Caco-2 (cell line): ENCODE measurements at regions not wholly inside any gene's neighbourhood (a gene's known extent, or its start where the extent isn't known, plus 50 kb on each side); places are given as distances from the start of the nearest gene placed in this dataset.

Experiments
- BruUV-seq: library from RNA; stranded (reverse); fragments of 400-500 nt; replicated peaks from 2 replicates; lab custom pipeline; 2021; lab: Mats Ljungman, UMichigan
- CTCF ChIA-PET: fragments of 300-600 bp; sonication (Branson Sonifier 250); formaldehyde crosslinking; loops from one replicate; lab custom pipeline; 2022; ENCODE audit warnings: antibody characterized with exemption; lab: Charles Lee
- POLR2A ChIA-PET: fragments of 300-600 bp; sonication (Branson Sonifier 250); formaldehyde crosslinking; loops from one replicate; lab custom pipeline; 2022; ENCODE audit warnings: antibody characterized with exemption; lab: Charles Lee
- DNase-seq, 2 experiments: peaks; one replicate each; pipeline versions ENCODE4 v3.0.0 to v3.0.0-alpha.2; 2020 to 2022
- H3K27me3 ChIP-seq: replicated peaks from 2 replicates; pipeline ENCODE4 v1.6.0; 2011; ENCODE audit warnings: low read length; ENCODE audit not compliant: control insufficient read depth, insufficient read depth
- H3K36me3 ChIP-seq: 2 replicates; pipeline ENCODE4 v1.5.1; 2011; ENCODE audit warnings: low read length; ENCODE audit not compliant: control insufficient read depth, insufficient read depth
- H3K4me1 ChIP-seq: fragments of 250-450 bp; sonication (Bioruptor Pico); 2 replicates; pipeline ENCODE4 v1.5.1; 2020; ENCODE audit warnings: mild to moderate bottlenecking
- H3K4me3 ChIP-seq: 2 replicates; pipeline ENCODE4 v1.5.1; 2011; ENCODE audit warnings: low read depth, mild to moderate bottlenecking, control low read depth, low read length
- H3K9me3 ChIP-seq: fragments of 250-450 bp; sonication (Bioruptor Pico); 2 replicates; pipeline ENCODE4 v1.5.1; 2020; ENCODE audit warnings: mild to moderate bottlenecking, moderate library complexity
- H3K27ac Mint-ChIP-seq: one replicate; pipeline ENCODE4 v1.8.0; 2022; ENCODE audit warnings: mixed read lengths; ENCODE audit not compliant: unreplicated experiment
- H3K27me3 Mint-ChIP-seq: one replicate; pipeline ENCODE4 v1.8.0; 2022; ENCODE audit warnings: mixed read lengths; ENCODE audit not compliant: insufficient read depth, unreplicated experiment
- H3K36me3 Mint-ChIP-seq: one replicate; pipeline ENCODE4 v1.8.0; 2022; ENCODE audit warnings: mild to moderate bottlenecking, mixed read lengths; ENCODE audit not compliant: insufficient read depth, unreplicated experiment
- H3K4me1 Mint-ChIP-seq: one replicate; pipeline ENCODE4 v1.8.0; 2022; ENCODE audit warnings: low read depth, mixed read lengths; ENCODE audit not compliant: unreplicated experiment
- H3K4me3 Mint-ChIP-seq: one replicate; pipeline ENCODE4 v1.8.0; 2022; ENCODE audit warnings: mild to moderate bottlenecking, moderate library complexity, mixed read lengths; ENCODE audit not compliant: unreplicated experiment
- H3K9me3 Mint-ChIP-seq: one replicate; pipeline ENCODE4 v1.8.0; 2022; ENCODE audit warnings: mixed read lengths; ENCODE audit not compliant: unreplicated experiment
- intact Hi-C: fragments of 100-400 bp; cut with micrococcal nuclease; formaldehyde crosslinking; loops from one replicate; pipeline ENCODE4 v1.10.0; 2022; ENCODE audit not compliant: unreplicated experiment
- TF ChIP-seq, protein P1 (sequence below), 2 experiments: fragments of 200-600 bp in 1 of 2; IDR thresholded peaks; 1 replicate in 1 of 2; 2 replicates in 1 of 2; pipeline versions ENCODE4 v1.5.1 to v1.8.0; 2011 to 2022; ENCODE audit warnings: antibody characterized with exemption in 1 of 2, control low read depth in 1 of 2, inconsistent platforms in 1 of 2, low read depth in 1 of 2, low read length in 1 of 2, mild to moderate bottlenecking in 1 of 2, moderate library complexity in 1 of 2; ENCODE audit not compliant: insufficient read depth in 1 of 2, severe bottlenecking in 1 of 2, unreplicated experiment in 1 of 2

DNA sequence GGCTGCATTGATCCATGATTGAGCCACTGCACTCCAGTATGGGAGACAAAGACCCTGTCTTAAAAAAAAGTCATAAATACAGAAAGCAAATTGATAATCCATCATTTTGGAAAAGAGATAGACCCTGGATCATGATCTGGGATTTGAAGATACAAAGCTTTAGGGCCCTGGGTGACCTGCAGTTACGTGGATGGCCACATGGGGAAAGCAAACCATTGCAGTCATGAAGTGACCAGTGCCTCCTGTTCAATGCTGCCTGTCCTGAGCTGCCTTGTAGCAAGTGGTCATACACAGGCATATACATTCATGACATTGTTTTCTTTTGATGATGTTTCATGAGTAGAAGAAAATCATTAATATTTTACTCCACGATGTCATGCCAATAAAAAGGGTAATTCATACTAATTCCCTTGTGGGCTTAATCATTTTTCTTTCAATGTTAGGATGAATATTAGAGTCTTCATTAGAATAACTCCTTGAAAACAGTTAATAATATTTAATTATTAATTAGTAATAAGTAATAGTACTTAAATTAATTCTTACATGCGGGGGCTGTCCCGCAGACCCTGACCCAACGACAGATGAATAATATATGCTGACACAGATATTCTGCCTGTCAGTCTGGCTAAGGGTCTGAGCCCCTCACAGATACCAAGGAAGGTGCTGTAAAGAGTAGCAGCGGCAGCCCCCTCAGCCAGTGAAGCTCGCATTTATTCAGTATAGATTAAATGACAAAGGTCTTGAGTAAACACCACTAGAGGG lies 109.0 kb upstream of the UNC13C start:
- Histone ChIP-seq H3K27me3 (no peaks in the 10 kb centered on the region), H3K4me3 (no peak overlapping the region), H3K9me3 (peaks cover 37% of the 10 kb centered on the region), H3K4me1 (peaks cover 18% of the 10 kb centered on the region), H3K36me3 (peaks cover 3% of the 10 kb centered on the region)
- BruUV-seq: no TSS peak
- Mint-ChIP-seq H3K4me3 (no peak overlapping the region), H3K9me3 (peaks cover 57% of the 10 kb centered on the region), H3K27ac (no peak overlapping the region), H3K36me3 (peaks cover 83% of the 10 kb centered on the region), H3K4me1 (peaks cover 11% of the 10 kb centered on the region), H3K27me3 (no peaks in the 10 kb centered on the region)
- TF ChIP-seq, protein P1, sequence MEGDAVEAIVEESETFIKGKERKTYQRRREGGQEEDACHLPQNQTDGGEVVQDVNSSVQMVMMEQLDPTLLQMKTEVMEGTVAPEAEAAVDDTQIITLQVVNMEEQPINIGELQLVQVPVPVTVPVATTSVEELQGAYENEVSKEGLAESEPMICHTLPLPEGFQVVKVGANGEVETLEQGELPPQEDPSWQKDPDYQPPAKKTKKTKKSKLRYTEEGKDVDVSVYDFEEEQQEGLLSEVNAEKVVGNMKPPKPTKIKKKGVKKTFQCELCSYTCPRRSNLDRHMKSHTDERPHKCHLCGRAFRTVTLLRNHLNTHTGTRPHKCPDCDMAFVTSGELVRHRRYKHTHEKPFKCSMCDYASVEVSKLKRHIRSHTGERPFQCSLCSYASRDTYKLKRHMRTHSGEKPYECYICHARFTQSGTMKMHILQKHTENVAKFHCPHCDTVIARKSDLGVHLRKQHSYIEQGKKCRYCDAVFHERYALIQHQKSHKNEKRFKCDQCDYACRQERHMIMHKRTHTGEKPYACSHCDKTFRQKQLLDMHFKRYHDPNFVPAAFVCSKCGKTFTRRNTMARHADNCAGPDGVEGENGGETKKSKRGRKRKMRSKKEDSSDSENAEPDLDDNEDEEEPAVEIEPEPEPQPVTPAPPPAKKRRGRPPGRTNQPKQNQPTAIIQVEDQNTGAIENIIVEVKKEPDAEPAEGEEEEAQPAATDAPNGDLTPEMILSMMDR (IDR thresholded peaks at IDR 0.05; ENCODE audit: insufficient read depth in 1 of 2, low read depth in 1 of 2, low read length in 1 of 2, severe bottlenecking in 1 of 2, unreplicated experiment in 1 of 2): no peak
- no peak for DNase-seq
- CTCF ChIA-PET: no interaction called here
- POLR2A ChIA-PET: no interaction called here
- intact Hi-C loops: no loop called here

DNA sequence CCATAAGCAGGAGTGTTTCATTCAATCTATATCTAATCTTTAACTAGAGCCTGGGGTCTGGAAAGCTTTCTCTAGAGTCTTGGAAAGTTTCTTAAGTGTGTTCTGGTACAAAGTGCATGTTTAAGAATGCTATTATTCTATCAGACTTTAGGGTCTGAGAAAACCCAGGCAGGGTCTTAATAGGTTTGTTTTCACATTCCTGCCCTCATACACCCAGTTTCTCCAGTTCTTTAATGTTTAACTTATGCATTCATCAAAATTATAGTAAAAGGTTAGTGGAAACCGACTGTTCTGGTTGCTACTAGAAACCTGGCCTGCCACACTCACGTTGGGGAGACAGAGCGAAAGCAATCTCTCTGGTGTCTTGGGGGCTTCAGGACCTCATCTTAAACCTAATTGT lies 102.9 kb upstream of the WDR72 start:
- Mint-ChIP-seq H3K4me1 (peaks cover 25% of the 10 kb centered on the region), H3K27me3 (no peaks in the 10 kb centered on the region), H3K9me3 (peaks cover 32% of the 10 kb centered on the region), H3K36me3 (peaks cover 59% of the 10 kb centered on the region), H3K4me3 (peak overlapping the region; percentile 60), H3K27ac (peak overlapping the region; percentile 93)
- H3K36me3 ChIP-seq: peaks cover 6% of the 10 kb centered on the region
- DNase-seq: peak; percentile 44 to 65
- peaks cover 45% of the 10 kb centered on the region for H3K4me1 ChIP-seq
- no TSS peak for BruUV-seq
- CTCF ChIA-PET: interaction anchor here (0.8 to 1.2 kb wide), 3 partner anchors 18 to 50 kb away, joined by 3 to 4 read pairs (median 3); no protein-coding TSS in a partner anchor
- H3K27me3 ChIP-seq: no peaks in the 10 kb centered on the region
- TF ChIP-seq, protein P1 (IDR thresholded peaks at IDR 0.05; ENCODE audit: insufficient read depth in 1 of 2, low read depth in 1 of 2, low read length in 1 of 2, severe bottlenecking in 1 of 2, unreplicated experiment in 1 of 2): no peak
- POLR2A ChIA-PET: interaction anchor here (1.3 to 1.6 kb wide), 2 partner anchors 18 to 30 kb away, joined by 3 to 9 read pairs; no protein-coding TSS in a partner anchor
- peaks cover 12% of the 10 kb centered on the region; the same call in 1 of the 2 replicates for H3K9me3 ChIP-seq
- no peak overlapping the region; the same call in 1 of the 2 replicates for H3K4me3 ChIP-seq
- intact Hi-C loops: loop anchor here (1.0 kb wide), 4 partner anchors 18 to 63 kb away; no protein-coding TSS in a partner anchor

DNA sequence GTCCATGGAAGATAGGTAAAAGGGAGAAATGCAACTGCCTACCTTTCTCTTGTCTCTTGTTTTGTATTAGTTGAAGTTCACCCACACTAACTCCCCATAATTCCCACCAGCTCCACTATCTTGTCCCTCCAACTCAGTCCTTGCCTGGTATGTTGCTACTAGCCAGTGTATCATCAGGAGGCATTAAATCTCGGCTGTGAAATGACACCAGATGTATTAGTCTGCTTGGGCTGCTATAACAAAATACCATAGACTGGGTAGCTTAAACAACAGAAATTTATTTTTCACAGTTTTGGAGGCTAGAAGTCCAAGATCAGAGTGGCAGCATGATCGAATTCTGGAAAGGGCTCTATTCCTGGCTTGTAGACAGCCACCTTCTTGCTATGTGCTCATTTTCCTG lies 102.3 kb upstream of the WDR72 start:
- POLR2A ChIA-PET: interaction anchor here (1.3 to 1.6 kb wide), 2 partner anchors 18 to 30 kb away, joined by 3 to 9 read pairs; no protein-coding TSS in a partner anchor
- H3K4me3 ChIP-seq: no peak overlapping the region
- no peaks in the 10 kb centered on the region for H3K27me3 ChIP-seq
- BruUV-seq: TSS peak; percentile 95
- peaks cover 6% of the 10 kb centered on the region for H3K36me3 ChIP-seq
- H3K27me3 Mint-ChIP-seq: no peaks in the 10 kb centered on the region
- DNase-seq: no peak
- TF ChIP-seq, protein P1 (IDR thresholded peaks at IDR 0.05; ENCODE audit: insufficient read depth in 1 of 2, low read depth in 1 of 2, low read length in 1 of 2, severe bottlenecking in 1 of 2, unreplicated experiment in 1 of 2): no peak
- peaks cover 45% of the 10 kb centered on the region for H3K4me1 ChIP-seq
- H3K36me3 Mint-ChIP-seq: peaks cover 55% of the 10 kb centered on the region
- CTCF ChIA-PET: interaction anchor here (0.8 to 1.2 kb wide), 3 partner anchors 18 to 50 kb away, joined by 3 to 4 read pairs (median 3); no protein-coding TSS in a partner anchor
- H3K4me1 Mint-ChIP-seq: peaks cover 25% of the 10 kb centered on the region
- peak overlapping the region; percentile 93 for H3K27ac Mint-ChIP-seq
- peak overlapping the region; percentile 60 for H3K4me3 Mint-ChIP-seq
- peaks cover 7% of the 10 kb centered on the region; the same call in 1 of the 2 replicates for H3K9me3 ChIP-seq
- intact Hi-C loops: loop anchor here (1.0 kb wide), 4 partner anchors 17 to 64 kb away; no protein-coding TSS in a partner anchor
- H3K9me3 Mint-ChIP-seq: peaks cover 32% of the 10 kb centered on the region
